ENCODE measurements at regions not wholly inside any gene's neighbourhood (a gene's known extent, or its start where the extent isn't known, plus 50 kb on each side); places are given as distances from the start of the nearest gene placed in this dataset.

DNA sequence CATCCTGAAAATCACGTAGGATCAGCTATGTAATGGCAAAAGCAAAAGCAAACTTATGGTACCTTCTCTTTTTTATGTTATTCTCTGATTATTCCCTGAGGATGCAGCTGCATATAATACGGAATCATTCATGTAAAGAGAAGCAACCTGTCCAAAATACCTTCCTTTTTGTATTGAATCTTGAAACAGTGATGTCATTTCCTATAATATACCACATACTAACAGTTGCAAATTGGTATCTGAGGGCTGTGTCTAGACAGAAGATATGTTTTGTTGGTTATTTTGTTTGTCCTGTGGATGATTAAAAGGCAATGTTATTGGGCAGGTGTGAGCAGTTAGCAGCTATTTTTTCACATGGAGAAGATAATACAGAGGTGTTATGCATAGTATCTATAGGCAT, 161.4 kb upstream of the AHI1 start:
- H3K27ac ChIP-seq: no peak overlapping the region
- no peaks in the 10 kb centered on the region for H3K27me3 ChIP-seq
- no peaks in the 10 kb centered on the region for H3K4me1 ChIP-seq
- no peaks in the 10 kb centered on the region for H3K36me3 ChIP-seq
- H3K9me3 ChIP-seq: peaks cover 0 to 29% of the 10 kb centered on the region in 2 donors
- DNase-seq (ENCODE audit: low spot score): no peak
- no peak overlapping the region for H3K4me3 ChIP-seq
- TF ChIP-seq, protein P1, sequence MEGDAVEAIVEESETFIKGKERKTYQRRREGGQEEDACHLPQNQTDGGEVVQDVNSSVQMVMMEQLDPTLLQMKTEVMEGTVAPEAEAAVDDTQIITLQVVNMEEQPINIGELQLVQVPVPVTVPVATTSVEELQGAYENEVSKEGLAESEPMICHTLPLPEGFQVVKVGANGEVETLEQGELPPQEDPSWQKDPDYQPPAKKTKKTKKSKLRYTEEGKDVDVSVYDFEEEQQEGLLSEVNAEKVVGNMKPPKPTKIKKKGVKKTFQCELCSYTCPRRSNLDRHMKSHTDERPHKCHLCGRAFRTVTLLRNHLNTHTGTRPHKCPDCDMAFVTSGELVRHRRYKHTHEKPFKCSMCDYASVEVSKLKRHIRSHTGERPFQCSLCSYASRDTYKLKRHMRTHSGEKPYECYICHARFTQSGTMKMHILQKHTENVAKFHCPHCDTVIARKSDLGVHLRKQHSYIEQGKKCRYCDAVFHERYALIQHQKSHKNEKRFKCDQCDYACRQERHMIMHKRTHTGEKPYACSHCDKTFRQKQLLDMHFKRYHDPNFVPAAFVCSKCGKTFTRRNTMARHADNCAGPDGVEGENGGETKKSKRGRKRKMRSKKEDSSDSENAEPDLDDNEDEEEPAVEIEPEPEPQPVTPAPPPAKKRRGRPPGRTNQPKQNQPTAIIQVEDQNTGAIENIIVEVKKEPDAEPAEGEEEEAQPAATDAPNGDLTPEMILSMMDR (IDR thresholded peaks at IDR 0.05): no peak

DNA sequence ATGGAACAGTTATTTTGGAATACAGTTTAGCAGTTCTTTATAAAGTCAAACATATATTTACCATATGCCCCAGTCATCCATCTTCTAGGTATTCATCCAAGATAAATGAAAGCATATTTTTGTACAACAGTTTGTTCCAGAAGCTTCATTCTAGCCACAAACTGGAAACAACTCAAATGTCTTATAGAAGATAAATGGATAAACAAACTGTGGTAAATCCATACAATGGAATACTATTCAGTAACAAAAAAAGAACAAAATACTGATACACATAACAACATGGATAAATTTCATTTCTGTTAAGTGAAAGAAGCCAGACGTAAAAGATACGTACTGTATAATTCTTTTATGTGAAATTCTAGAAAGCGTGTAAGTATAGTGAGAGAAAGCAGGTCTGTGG, 167.0 kb upstream of the AHI1 start:
- DNase-seq (ENCODE audit: low spot score): no peak
- no peaks in the 10 kb centered on the region for H3K4me1 ChIP-seq
- H3K27me3 ChIP-seq: no peaks in the 10 kb centered on the region
- no peak overlapping the region for H3K4me3 ChIP-seq
- no peaks in the 10 kb centered on the region for H3K9me3 ChIP-seq
- H3K36me3 ChIP-seq: no peaks in the 10 kb centered on the region
- H3K27ac ChIP-seq: no peak overlapping the region
- TF ChIP-seq, protein P1 (IDR thresholded peaks at IDR 0.05): no peak

DNA sequence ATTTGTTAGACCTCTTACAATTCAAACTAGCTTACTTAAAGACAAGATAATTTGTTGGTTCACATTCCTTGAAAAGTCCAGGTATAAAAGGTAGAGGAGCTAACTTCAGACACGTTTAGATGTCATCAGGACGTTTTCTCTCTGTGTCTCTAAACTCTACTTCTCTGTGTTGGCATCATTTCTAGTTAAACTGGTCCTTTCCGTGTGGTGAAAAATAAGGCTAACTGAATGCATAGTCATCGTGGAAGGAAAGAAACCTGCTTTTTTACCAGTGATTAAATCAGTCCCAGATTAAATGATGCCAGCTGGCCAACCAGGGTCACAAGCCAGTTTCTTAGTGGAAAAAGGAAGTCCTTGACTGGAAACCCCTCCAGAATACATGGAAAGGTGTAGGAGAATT, 168.4 kb upstream of the AHI1 start:
- H3K27ac ChIP-seq: no peak overlapping the region
- H3K4me1 ChIP-seq: no peaks in the 10 kb centered on the region
- DNase-seq (ENCODE audit: low spot score): no peak
- no peaks in the 10 kb centered on the region for H3K9me3 ChIP-seq
- no peaks in the 10 kb centered on the region for H3K36me3 ChIP-seq
- H3K4me3 ChIP-seq: no peak overlapping the region
- H3K27me3 ChIP-seq: no peaks in the 10 kb centered on the region
- TF ChIP-seq, protein P1 (IDR thresholded peaks at IDR 0.05): no peak

DNA sequence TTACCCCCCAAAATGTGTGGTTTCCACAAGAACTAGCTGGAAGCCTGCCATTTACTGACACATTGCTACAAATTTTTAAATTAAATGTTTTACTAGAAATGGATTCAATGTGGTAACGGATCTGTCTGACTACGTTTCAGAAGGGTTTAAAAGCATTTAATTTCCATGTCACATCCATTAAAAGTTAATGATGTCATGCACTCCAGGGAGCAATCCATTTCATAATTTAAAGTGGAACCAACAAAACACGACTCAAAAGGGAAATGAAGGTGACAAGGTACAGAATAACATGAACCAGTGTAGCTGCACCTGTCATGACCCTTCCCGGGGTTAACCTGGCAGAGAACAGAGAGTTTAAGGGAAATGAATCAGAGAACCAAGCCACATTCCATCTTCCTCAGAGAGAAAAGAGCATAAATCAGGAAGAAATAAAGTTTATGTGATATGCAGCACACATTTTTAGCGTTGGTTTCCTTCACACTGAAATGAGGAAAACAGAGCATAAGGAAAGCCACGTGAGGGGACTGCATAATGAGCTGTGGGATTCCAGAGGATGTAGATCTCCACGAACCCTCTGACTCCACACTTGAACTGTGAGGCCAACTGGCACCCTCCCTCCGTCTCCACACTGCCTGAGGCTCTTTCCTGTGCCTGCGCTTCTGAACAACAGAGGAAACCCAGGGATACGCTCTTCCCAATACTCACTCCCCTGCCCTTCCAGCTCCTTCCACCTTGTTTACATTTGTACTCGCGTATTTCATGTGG, 170.3 kb upstream of the AHI1 start:
- Histone ChIP-seq H3K27ac (no peak overlapping the region), H3K27me3 (no peaks in the 10 kb centered on the region), H3K4me1 (no peaks in the 10 kb centered on the region), H3K4me3 (no peak overlapping the region), H3K36me3 (no peaks in the 10 kb centered on the region), H3K9me3 (peaks cover 0 to 5% of the 10 kb centered on the region in 2 donors)
- TF ChIP-seq, protein P1 (IDR thresholded peaks at IDR 0.05): no peak
- no peak for DNase-seq (ENCODE audit: low spot score)

DNA sequence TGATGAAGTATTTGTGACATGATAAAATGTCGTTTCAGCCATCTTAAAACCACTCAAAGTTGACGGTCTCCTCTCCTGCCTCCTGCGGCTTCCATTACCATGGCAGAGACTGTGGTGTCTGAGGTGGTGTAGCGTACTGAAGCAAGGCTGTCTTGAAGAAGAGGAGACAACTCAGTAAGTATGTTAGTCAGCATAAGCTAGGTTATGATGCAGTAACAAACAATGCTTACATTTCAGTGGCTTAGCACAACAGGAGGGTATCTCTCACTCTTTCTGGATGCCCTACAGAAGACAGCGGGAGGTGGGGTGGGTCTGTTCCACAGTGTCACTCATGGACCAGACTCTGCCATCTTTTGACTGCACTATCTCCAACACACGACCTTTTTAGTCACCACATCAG, 174.7 kb upstream of the AHI1 start:
- no peaks in the 10 kb centered on the region for H3K27me3 ChIP-seq
- H3K4me1 ChIP-seq: no peaks in the 10 kb centered on the region

More for the DNA sequence above, 174.7 kb upstream of the AHI1 start:
- no peak for DNase-seq (ENCODE audit: low spot score)
- TF ChIP-seq, protein P1 (IDR thresholded peaks at IDR 0.05): no peak
- Histone ChIP-seq H3K4me3 (no peak overlapping the region), H3K9me3 (peaks cover 0 to 5% of the 10 kb centered on the region in 2 donors), H3K36me3 (no peaks in the 10 kb centered on the region), H3K27ac (no peak overlapping the region)
